Ovary (tissue), 7 donors: ENCODE measurements at regions not wholly inside any gene's neighbourhood (a gene's known extent, or its start where the extent isn't known, plus 50 kb on each side); places are given as distances from the start of the nearest gene placed in this dataset.

Experiments
- DNase-seq, 5 donors: peaks; one replicate each; pipeline ENCODE4 v3.0.0-alpha.2; 2019 to 2020
- H3K27ac ChIP-seq, 2 donors: fragments of 200-600 bp; one replicate each; pipeline versions ENCODE4 v1.5.1 to v1.8.0; 2019 to 2022
- H3K27me3 ChIP-seq: fragments of 200-600 bp; one replicate; pipeline ENCODE4 v1.8.0; 2022
- H3K36me3 ChIP-seq: fragments of 200-600 bp; sonication (generic); one replicate; pipeline ENCODE4 v1.5.1; 2019
- H3K4me1 ChIP-seq: one replicate; pipeline ENCODE4 v1.8.1; 2013; ENCODE audit warnings: mild to moderate bottlenecking, moderate library complexity; ENCODE audit not compliant: insufficient read depth
- H3K4me3 ChIP-seq: fragments of 200-600 bp; sonication (generic); one replicate; pipeline ENCODE4 v1.5.1; 2017
- H3K9me3 ChIP-seq, 2 donors: fragments of 200-600 bp in 1 of 2; sonication (generic) in 1 of 2; one replicate each; pipeline versions ENCODE4 v1.5.1 to v1.8.1; 2013 to 2019; ENCODE audit warnings: mild to moderate bottlenecking in 1 of 2, moderate library complexity in 1 of 2
- CTCF ChIP-seq, 3 donors: fragments of 450-650 bp in 2 of 3; fragments of 200-600 bp in 1 of 3; IDR thresholded peaks; one replicate each; pipeline versions ENCODE4 v1.5.1 to v1.8.0; 2016 to 2022; ENCODE audit warnings: antibody characterized with exemption in 3 of 3, mild to moderate bottlenecking in 1 of 3
- EP300 ChIP-seq: sonication (generic); formaldehyde crosslinking; IDR thresholded peaks from one replicate; pipeline ENCODE4 v1.6.1; 2017; ENCODE audit warnings: antibody characterized with exemption
- POLR2A ChIP-seq: fragments of 450-650 bp; IDR thresholded peaks from one replicate; pipeline ENCODE4 v1.6.1; 2017; ENCODE audit warnings: antibody characterized with exemption, mild to moderate bottlenecking, moderate library complexity
- WGBS, 3 donors: extraction: QIAGEN DNeasy Blood & Tissue Kit in 1 of 3; methylation state at CpG; one replicate each; pipeline versions ENCODE4 v1.1.5 to v1.1.7; 2013 to 2017; 5-methylcytosine and 5-hydroxymethylcytosine counted together
- intact Hi-C, 4 donors: fragments of 100-400 bp; cut with DNase I; formaldehyde crosslinking; loops; one replicate each; pipeline versions ENCODE4 v1.11.0 to v1.15.1; 2022 to 2023
- donor health status: DM: no; HTN: no; CAD: no; lungs with moderate emphysema.
- donor health status: DM: no; HTN: no; CAD: no.
- donor health status: Bipolar disorder and iron deficiency.
- donor health status: DM: no; HTN: no; CAD: no.
- donor health status: DM: yes; HTN: yes; CAD: no.

DNA sequence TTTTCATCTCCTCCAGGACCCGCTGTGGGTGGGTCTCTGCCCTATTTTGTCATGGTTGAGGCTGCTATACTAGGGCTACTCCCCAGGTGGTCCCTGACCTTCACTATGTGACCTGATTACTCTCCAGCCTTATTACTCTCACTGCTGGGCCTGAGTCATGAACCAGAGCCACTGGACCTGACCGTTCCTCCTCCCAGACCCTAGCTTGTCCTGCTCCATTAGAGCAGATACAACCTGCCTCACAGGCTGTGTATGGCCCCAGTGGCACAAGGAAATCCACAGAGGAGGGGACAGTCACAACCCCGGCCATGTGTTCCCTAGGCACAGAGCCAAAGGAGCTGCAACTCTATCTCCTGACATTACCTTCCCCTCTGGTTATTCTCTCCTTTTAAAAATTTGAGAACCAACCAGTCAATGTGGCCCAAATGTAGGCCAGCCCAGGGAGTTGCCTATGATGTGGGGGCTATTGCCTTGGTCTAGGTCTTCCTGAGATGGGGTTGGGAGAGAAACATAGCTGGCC is 96.0 kb upstream of the FSTL4 start:
- H3K4me3 ChIP-seq = no peak overlapping the region
- TF ChIP-seq CTCF (IDR thresholded peaks at IDR 0.05) (no peak), POLR2A (no peak), EP300 (no peak)
- no peak overlapping the region for H3K27ac ChIP-seq
- H3K9me3 ChIP-seq = no peaks in the 10 kb centered on the region
- no peaks in the 10 kb centered on the region for H3K36me3 ChIP-seq
- 61 to 75% (median 72%) methylated on average over 3 of the region's 3 CpGs for WGBS, 3 donors
- intact Hi-C loops = no loop called here
- H3K4me1 ChIP-seq = no peaks in the 10 kb centered on the region
- no peaks in the 10 kb centered on the region for H3K27me3 ChIP-seq
- no peak for DNase-seq

DNA sequence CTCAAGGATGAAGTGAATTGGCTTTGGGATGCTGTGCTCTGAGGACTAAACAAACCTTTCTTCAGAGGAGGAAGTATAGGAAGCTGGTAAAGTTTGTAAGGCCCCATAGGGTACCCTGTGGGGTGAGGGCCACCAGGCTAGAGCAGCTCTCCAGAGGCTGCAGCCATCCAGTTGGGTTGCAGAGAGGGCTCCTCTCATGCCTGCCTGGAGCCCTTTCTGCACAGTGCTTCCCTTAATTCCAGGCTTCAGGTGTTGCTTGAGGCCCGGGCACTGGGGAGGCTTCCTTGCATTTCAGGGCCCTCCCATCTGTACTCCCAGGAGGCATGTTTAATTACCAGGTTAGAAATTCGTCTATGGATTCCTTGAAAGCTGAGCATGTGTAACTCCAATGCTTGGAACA is 95.3 kb upstream of the FSTL4 start:
- Histone ChIP-seq H3K36me3 (no peaks in the 10 kb centered on the region), H3K27me3 (no peaks in the 10 kb centered on the region), H3K9me3 (no peaks in the 10 kb centered on the region), H3K27ac (no peak overlapping the region), H3K4me3 (no peak overlapping the region), H3K4me1 (no peaks in the 10 kb centered on the region)
- no peak for DNase-seq
- intact Hi-C loops = no loop called here
- TF ChIP-seq POLR2A = no peak
- TF ChIP-seq CTCF (IDR thresholded peaks at IDR 0.05) = no peak
- no peak for TF ChIP-seq EP300
- WGBS, 3 donors = 8 to 18% (median 18%) methylated on average over 2 of the region's 2 CpGs

DNA sequence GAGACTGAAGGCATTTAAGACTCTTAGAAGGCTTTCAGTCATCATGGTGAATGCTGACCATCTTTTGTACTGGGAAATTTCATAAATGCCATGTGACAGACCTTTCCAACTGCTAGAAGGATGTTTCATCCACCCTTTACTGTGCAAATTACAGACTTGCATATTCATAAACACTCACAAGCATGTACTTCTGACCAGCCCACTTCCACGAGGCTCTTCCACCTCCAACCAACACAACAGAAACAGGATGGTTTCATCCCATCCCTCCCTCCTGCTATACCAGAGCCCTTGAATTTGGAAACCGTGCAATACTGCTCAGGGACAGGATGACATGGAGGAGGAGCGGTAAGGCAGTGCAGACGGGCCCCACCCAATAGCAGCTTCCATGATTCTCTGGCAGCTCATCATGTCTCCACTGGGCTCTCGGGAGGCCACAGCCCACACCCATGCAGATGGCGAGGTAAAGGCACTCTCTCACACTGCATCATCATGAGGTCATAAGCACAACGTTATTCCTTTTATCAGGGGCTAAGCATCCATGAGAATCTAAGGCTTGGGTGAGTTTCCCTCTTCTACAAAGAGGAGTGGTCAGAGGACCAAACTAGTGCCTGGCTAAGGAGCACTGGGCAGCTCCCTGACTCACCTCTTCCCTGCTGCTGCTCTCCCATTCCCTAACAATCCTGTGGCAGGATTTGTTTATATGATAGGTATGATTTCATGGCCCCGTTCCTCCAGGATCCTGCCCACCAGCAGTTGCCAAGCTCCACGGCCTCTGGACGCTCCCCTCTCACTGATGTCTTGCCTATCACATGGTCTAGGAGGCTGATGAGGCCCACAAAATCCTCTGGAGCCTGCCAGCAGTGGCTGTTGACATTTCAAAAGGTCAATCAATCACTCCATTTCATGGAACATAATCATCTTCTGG is 94.4 kb upstream of the FSTL4 start:
- DNase-seq = no peak
- TF ChIP-seq POLR2A = no peak
- no peak for TF ChIP-seq CTCF (IDR thresholded peaks at IDR 0.05)
- no peak for TF ChIP-seq EP300

DNA sequence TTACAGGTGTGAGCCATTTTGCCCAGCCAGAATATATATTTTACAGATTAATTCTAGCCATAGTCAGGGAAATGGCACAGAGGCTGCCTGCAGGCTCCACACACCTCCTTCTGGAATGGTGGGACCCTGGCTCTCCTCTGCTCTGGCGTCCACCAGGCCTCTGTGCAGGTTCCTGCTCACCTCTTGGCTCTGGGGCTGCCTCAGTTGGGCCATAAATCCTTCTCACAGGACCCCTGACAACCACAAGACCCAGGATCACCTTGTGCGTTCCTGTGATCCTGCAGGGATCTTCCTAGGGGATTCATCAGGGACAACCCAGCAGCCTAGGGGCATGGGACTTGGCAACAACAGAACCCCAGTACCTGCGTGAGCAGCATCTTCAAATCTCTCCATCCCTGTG is 93.0 kb upstream of the FSTL4 start:
- DNase-seq = no peak

More for the DNA sequence above, 94.4 kb upstream of the FSTL4 start:
- H3K9me3 ChIP-seq = no peaks in the 10 kb centered on the region
- H3K36me3 ChIP-seq = no peaks in the 10 kb centered on the region
- no peak overlapping the region for H3K4me3 ChIP-seq
- no peaks in the 10 kb centered on the region for H3K4me1 ChIP-seq
- intact Hi-C loops = no loop called here
- H3K27ac ChIP-seq = no peak overlapping the region
- 68 to 74% (median 71%) methylated on average over 10 of the region's 10 CpGs for WGBS, 3 donors
- H3K27me3 ChIP-seq = no peaks in the 10 kb centered on the region

More for the DNA sequence above, 93.0 kb upstream of the FSTL4 start:
- H3K9me3 ChIP-seq = no peaks in the 10 kb centered on the region
- H3K36me3 ChIP-seq = no peaks in the 10 kb centered on the region
- H3K27ac ChIP-seq = no peak overlapping the region
- H3K4me1 ChIP-seq = no peaks in the 10 kb centered on the region
- H3K4me3 ChIP-seq = no peak overlapping the region
- 73 to 86% (median 82%) methylated on average over 3 of the region's 3 CpGs for WGBS, 3 donors
- no peaks in the 10 kb centered on the region for H3K27me3 ChIP-seq
- TF ChIP-seq CTCF (IDR thresholded peaks at IDR 0.05) (no peak), EP300 (no peak), POLR2A (no peak)
- intact Hi-C loops = no loop called here
